GM03348 (cell line): ENCODE measurements at regions not wholly inside any gene's neighbourhood (a gene's known extent, or its start where the extent isn't known, plus 50 kb on each side); places are given as distances from the start of the nearest gene placed in this dataset.

Source experiments
- DNase-seq: peaks from one replicate; pipeline ENCODE4 v3.0.0; 2012; ENCODE audit warnings: low spot score

DNA sequence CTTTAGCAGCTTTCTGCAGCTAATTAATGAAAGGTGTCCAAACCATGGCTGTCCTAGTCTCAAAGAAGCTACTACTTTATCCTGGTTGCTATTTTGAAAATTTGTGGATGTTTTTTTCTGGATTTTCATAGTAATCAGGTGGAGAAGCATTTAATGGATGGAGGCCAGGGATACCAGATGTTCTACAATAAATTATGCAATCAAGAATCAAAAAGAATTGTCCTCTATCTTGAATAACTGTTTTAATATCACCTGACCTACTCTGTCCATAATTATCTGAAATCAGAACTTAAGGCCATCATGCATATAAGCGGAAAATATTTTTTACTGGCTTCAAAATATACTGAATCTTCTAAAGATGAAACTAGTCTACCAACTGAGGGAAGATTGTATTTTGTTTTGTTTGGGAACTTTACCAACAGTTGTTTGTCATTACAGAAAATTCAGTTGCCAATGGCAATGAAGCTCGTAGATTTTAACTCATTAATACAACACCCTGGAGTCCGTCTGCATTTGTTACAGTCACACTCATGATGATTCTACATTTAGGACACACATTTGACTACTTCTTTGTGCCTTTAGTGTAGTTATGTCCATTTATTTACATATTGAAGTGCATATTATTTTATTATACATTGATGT lies 762.3 kb upstream of the GRM7 start:
- DNase-seq, result no peak

DNA sequence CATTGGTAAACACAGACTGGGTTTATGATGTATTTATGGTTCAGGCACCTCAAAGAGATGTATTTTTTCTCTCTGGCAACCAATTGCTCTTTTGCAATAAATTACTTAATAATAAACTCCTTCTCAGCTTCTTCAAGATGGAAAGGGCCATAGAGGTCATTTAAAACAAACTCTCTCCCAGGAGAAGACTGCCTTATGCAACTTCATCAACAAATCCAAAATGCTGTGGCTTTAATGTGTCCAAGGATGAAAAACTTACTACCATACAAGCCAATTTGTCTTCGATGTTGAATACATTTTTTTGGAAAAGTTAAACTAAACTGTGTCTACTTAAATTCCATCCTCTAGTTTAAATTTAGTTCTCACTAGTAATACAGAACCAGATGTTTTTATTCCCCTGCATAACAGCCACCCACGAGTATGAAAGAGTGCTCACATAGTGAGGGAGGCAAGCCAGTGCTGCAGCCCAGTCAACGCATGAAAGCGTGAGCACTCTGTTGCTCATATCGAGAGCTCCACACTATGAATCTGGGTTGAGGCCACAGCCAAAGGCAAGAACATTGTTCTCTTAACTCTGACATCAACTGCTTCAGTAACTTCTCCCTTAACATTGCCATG lies 761.3 kb upstream of the GRM7 start:
- no peak for DNase-seq

DNA sequence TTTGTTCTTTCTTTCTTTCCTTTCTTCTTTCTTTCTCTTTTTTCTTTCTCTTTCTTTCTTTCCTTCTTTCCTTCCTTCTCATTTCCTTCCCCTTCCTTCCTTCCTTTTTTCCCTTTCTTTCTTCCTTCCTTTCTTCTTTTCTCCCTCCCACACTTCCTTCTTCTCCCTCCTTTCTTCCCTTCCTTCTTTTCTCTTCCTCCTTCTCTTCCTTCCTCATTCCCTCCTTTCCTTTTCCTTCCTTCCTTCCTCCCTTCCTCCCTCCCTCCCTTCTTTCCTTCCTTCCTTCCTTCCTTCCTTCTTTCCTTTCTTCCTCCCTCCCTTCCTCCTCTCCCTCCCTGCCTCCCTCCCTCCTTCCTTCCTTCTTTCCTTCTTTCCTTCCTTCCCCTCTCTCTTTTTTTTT lies 755.7 kb upstream of the GRM7 start:
- DNase-seq, result no peak

DNA sequence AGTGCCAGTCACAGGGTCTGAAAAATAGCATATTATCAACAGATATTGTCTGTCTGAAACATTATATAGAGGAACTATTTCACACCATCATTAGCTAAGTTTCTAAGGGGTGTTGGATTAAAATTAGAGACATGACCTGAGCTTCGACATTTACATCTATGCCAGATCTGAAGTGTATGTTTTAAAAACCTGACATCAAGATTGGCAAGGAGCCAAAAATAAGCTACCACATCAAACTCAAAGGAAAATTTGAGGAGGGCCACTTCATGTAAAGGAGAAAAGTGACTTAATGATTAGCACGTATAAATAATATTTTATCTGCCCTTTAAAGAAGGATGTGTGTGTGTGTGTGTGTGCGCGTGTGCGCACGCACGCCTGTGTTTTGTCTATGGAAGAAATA lies 752.0 kb upstream of the GRM7 start:
- no peak for DNase-seq

DNA sequence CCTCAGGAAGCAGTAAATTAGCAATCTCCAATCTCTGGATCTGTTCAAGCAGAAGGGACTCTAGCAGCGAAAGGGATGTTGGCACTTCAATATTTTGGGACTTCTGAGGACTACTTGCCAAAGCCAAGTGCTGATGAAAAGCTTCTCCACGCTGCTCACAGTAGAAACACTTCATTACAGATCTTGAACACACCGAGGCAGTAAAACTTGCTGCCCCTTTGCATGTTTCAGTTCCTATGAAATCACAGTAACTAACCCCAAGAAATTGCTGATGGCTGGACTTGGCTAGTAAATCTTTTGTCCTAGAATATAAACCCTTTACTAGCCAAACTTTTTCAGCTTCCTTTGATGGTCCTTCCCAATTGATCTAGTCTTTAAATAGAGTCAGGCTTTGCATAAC lies 750.5 kb upstream of the GRM7 start:
- no peak for DNase-seq

DNA sequence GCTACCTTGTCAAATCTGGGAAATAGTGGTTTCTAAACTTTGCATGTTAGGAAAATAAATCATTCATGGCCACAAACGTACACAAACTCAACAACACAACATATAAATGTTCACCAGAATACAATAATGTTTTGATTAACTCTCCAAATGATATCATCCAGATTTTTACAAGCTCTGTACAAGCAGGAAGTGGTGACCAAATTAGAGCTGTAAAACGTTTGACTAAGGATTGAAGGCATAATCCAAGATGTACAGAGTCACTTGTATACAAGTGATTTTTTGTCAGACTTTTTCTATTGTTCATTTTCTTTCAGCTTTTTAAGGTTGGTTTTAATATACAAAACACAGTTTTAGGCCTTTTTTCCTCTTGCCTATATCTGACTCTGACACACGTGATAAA lies 748.4 kb upstream of the GRM7 start:
- no peak for DNase-seq

DNA sequence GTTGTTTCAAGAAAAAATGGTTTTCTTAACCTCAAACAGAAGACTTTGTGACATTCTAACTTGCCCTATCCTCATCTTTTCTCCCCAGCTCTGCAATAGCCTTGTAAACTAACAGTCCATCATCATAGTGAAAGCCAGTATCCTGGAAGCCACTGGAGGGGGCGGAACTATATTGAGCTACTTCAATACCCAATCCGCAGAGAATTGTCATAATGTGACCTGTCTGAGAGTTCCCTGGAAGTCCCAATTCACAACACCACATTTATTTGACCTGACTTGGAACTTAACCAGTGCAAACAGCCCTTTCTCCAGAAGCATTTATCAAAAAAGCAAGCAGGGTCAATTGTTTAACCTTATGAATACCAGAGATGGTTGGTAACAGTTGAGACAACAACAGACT lies 747.6 kb upstream of the GRM7 start:
- DNase-seq, result no peak

DNA sequence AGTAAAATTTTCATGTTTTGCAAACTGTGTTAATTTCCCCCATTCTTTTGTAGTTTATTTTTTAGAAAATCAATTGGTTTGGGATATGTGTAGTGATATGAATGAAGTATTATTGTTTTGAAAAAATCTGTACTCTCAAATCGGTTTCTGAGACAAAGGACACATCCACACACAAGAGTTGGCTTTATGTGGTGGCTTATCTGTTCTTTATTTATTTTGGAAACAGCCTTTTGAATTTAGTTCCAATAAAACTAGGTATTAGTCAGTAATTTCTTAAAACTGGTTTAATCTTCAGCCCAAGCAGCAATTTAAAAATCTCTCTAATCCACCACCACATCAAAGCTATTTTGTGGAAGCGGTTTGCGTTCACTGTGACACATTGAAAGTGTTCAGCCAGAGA lies 741.5 kb upstream of the GRM7 start:
- DNase-seq, result no peak

DNA sequence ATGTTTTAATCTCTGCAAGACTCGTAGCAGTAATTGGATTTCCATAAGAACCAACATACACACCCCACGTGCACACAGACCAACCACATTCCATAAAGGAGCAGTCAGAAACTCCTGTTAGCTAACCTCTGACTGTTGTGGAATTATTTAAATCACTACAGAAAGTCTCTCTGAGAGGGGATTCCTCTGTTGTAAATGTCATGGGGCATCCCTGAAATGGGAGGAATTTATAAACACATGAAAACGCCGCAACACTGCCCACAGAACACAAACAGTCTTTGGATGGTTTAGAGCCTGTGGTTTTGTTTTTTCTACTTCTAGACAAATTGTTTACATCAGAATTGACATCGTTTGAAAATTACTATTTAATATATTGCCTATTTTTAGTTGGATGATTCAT lies 740.1 kb upstream of the GRM7 start:
- no peak for DNase-seq

DNA sequence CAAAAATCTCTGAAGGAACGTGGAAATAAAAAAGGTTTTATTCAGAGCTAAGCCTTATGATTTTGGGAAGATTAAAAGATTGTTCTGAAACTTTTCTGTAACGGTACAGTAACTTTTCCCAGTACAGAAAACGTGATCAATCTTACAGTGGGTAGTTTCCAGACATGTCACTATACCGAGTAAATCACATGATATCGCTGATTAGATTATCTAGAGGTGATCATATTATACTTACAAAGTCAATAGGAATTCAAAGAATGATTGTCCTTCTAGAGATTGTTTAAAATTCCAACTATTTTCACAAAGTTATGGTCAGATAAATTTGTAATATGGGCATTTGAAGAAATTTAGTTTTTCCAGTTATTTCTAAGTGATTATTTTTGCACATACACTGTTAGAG lies 736.0 kb upstream of the GRM7 start:
- no peak for DNase-seq

DNA sequence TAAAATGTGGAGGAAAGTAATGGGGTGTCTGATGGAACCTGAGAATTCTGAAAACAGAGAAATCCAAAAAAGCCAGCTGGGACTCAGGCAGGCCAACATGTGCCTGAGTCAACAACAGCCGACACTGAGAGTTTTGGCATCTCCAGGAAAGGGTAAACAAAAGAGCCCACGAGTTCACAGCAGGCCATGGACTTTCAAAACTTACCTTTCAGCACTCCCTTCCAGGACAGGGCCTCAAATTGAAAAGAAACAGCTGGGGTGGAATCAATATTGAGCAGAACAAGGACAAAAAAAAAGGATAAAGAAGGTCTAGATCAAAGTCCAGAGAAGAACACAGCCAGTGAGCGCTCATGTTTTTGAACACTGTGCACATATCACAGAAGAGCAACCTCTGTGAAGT lies 735.4 kb upstream of the GRM7 start:
- no peak for DNase-seq

DNA sequence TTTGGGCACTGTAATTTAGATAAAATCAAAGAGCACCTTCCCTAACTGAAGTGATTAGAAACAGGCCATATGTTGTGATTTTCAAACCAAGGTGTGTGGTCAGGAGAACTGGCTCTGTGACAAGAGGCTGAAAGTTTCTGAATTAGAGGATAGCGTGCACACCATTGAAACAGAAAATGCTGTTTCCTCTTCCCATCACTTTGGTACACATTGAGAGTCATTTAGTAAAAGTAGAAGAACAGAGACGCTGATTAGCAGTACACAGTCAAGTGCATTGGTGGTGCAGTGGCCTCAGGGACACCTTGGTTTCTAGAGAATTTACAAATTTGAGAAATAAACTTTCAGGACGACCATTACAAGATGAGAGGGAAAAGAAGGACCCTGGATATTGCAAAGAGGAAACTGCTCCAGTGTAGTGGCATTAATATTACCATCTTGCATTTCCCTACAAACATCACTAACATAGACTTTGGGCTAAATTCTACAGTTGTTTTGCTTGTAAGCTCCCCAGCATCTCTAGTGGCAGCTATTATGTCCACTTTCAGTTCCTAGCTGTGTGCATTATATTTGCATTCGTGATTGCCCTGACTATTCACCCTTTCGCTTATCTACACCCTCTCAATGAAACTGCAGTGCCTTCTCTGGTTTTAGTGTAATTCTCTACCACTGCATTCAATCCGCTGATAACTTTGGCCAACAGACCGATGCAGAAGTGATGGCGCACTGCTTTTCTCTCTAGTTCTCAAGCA lies 728.1 kb upstream of the GRM7 start:
- DNase-seq, result no peak

DNA sequence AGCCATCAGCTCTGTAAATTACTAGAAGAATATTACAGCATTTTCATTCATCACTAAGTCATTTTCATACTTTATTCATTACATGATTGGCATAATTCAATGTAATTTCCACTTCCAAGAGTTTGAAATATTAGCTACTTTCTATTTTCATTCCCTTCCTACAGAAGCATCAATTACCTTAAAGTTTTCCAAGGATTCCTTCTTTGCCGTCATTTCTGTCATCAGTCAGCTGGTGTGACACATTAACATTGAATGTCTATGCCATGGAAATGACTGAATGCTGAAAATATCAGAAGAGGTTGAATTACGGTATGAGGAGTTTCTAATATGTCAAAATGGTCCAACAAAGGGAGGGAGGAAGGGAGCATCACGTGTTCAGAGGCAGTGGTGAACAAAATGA lies 718.2 kb upstream of the GRM7 start:
- no peak for DNase-seq

DNA sequence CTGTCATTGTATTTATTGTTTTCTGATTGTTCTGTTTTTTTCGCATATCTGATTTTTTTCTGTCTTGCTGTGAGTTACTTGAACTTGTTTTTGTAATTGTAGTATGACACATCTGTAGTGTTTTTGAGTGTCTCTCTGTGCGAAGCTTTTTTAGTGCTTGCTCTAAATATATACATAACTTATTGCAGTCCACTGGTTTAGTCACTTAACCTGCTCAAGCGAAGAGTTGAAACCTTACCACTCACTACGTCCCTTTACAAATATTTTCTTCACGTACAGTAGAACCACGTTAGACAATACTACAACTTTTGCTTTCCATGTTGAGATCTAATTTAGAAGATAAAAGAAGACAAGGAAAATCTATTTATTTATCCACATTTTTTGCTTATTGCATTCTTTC lies 713.0 kb upstream of the GRM7 start:
- DNase-seq, result no peak

DNA sequence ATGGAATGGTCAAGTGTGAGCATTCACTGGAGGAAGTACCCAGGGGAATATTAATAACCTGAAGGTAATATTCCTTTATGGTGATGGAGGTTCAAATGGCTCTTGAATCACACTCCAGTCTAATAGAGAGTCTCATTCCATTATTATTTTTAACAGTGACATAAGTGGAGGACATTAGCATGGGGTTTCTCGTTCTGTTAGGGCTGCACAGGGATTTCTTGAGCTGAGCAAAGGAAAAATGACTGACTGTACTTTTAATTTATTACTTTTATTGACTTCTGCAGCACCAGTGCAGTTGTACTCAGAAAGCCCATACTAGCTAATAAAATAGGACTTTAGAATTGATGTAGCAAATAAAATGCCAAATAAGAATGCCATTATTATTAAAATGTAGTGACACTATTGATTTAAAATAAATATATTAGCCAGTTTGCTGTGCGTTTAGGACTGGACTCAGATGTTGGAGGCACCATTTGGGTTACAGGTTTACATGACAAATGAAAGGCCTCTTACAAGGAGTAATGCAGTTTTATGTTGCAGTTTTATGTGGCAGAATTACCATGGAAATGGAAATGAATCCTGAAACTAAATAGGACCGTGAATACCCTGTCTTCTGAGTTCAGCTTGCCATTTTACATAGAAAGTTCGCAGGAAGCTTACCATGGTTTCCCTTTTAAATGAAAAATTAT lies 705.1 kb upstream of the GRM7 start:
- no peak for DNase-seq

DNA sequence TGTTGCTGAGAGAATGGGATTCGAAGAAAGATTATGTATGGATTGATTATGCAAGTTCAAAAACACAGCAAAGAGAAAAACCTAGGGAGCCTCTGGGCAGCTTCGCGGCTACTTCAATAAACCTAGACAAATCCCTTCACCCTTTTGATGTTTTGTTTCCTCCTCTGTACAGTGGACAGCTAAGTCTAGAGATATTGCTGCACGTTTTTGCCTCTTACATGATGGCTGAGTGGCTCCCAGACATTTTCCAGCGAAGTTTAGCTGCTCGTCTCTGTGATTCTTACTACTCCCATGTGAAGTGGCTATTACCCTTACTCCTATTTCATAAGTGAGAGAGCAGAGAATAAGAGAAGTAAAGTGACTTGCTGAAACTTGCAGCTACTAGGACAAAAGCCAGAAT lies 695.0 kb upstream of the GRM7 start:
- no peak for DNase-seq

DNA sequence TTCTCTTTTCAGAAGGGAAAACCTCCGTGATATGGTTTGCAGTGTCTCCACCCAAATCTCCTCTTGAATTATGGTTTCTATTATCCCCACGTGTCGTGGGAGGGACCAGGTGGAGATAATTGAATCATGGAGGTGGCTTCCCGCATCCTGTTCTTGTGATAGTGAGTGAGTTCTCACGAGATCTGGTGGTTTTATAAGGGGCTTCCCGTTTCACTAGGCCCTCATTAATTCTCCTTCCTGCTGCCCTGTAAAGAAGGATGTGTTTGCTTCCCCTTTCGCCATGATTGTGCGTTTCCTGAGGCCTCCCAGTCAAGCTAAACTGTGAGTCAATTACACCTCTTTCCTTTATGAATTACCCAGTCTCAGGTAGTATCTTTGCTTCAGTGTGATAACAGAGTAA lies 692.7 kb upstream of the GRM7 start:
- DNase-seq, result no peak

DNA sequence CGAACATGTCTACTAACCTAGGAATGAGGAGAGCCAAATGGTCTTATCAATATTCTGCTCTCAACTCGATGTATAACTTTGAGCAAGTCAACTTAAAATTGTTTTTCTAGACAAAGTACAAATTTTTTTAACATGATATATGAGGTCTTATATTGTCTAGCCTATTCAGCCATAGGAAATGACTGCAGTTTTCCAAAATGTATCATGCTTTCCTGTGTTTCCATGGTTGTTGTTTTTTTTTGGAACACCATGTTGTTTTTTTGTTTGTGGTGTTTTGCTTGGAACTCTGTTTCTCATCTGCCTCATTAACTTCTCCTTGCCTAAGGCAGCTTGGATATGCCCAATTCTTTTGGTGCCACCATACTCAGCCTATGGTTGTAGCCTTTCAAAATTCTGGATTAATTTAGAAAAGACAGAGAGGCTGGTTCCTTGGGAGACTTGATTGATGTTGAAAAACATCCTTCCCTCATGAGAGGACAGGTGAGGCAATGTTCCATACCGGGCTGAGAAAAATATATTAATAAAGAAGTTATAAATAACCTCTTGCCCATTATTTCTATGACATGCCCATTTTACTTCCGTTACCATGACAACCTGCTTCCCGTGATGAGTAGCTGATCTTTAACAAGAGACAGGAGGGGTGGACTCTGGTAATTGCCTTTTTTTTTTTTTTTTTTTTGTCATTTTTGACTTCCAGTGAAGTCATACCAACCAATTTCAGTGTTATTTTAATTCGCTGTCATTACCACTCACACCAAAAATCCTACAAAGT lies 687.9 kb upstream of the GRM7 start:
- no peak for DNase-seq

DNA sequence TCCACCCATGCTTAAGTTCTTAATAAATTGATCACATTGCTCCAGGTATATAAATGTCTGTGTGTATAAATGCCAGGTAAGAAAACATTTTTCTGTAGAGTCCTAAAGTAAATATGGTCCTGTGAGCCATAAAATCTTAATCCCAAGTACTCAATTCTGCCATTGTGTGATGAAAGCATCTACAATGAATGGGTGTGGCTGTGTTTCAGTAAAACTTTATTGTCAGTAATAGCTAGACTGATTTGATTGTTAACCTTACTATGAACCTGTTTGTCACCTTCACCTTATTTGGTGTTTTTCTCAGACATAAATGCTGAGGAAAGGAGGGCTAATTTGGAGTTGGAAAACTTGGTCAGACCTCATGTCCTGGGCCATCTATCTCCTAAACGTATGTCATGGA lies 683.5 kb upstream of the GRM7 start:
- no peak for DNase-seq

DNA sequence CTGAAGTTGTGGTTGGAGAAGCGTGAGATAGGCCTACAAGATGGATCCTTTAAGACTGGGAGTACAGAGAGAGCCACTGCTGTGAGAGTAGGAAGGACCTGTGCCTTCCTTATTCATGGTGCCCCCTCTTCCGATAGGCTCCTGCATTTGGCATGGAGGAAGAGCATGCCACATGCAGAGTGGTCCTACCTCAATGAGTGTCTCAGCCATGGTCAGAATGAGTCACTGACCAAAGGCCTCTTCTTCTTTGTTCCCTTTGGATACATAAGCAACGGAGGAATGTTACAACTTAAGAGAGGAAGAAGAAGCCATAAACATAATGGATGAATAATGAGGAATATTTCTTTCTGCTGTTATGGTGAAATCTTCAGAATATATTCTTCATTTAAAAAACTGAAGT lies 681.2 kb upstream of the GRM7 start:
- DNase-seq, result no peak

DNA sequence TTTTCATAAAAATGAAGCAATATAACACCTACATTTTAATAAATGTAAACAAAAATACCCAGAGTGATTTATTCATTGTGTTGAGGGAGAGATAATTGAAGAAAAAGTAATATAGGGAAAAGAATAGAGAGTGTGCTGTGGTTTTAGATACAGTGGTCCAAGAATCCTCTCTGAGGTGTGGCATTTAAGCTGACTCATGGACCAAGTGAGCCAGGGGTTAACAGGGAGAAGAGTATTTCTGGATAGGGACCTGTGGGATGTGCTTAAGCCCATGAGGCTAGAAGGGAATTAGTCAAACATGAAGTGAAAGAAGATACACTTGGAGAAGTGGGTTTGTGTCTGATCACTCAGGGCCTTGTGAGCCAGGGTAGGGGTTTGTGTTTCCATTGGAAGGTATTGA lies 680.7 kb upstream of the GRM7 start:
- DNase-seq, result no peak

DNA sequence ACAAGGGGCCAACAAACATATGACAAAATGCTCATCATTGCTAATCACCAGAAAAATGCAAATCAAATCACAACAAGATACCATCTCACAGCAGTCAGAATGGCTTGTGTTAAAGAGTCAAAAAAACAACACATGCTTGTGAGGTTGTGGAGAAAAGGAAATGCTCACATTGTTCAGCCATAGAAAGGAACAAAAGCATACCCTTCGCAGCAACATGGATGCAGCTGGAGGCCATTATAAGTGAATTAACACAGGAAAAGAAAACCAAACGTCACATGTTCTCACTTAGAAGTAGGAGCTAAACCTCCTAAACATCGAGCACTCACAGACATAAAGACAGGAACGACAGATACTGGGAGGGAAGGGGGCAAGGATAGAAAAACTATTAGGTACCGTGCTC lies 678.4 kb upstream of the GRM7 start:
- DNase-seq, result no peak
